Endothelial cell of umbilical vein (primary cell): ENCODE measurements at regions not wholly inside any gene's neighbourhood (a gene's known extent, or its start where the extent isn't known, plus 50 kb on each side); places are given as distances from the start of the nearest gene placed in this dataset.

Source experiments
- BruUV-seq: library from RNA; stranded (reverse); fragments of 400-500 nt; replicated peaks from 2 replicates; lab custom pipeline; 2021; lab: Mats Ljungman, UMichigan
- CTCF ChIA-PET: fragments of 300-600, 350-600 bp; sonication (Branson Sonifier 250); formaldehyde crosslinking; loops from one replicate; lab custom pipeline; 2021; ENCODE audit warnings: antibody characterized with exemption, inconsistent platforms; lab: Charles Lee
- POLR2A ChIA-PET: fragments of 300-600, 350-600 bp; sonication (Branson Sonifier 250); formaldehyde crosslinking; loops from one replicate; lab custom pipeline; 2021; ENCODE audit warnings: antibody characterized with exemption, inconsistent platforms; lab: Charles Lee
- DNase-seq: peaks from one replicate; pipeline ENCODE4 v3.0.0-alpha.2; 2011; ENCODE audit warnings: low read depth, low spot score
- FAIRE-seq: peaks from 2 replicates; lab custom pipeline; 2011; peaks lifted over from hg19 to GRCh38; lab: Jason Lieb, UNC
- H2AFZ ChIP-seq: 2 replicates; pipeline ENCODE4 v1.6.0; 2012; ENCODE audit warnings: low read depth, low read length, control low read depth, inconsistent platforms
- H3K27ac ChIP-seq: 2 replicates; pipeline ENCODE4 v1.5.1; 2011; ENCODE audit warnings: low read depth, mild to moderate bottlenecking, control low read depth, low read length, moderate library complexity; ENCODE audit not compliant: insufficient read depth
- H3K27me3 ChIP-seq, 2 experiments: 2 replicates each; pipeline versions ENCODE4 v1.6.0 to v1.6.1; 2011; ENCODE audit warnings: low read length in 2 of 2, mixed read lengths in 1 of 2; ENCODE audit not compliant: control insufficient read depth in 2 of 2, insufficient read depth in 2 of 2
- H3K36me3 ChIP-seq, 2 experiments: 2 replicates in 1 of 2; 3 replicates in 1 of 2; pipeline ENCODE4 v1.5.1; 2011; ENCODE audit warnings: low read length in 2 of 2, mild to moderate bottlenecking in 1 of 2, moderate library complexity in 1 of 2; ENCODE audit not compliant: control insufficient read depth in 2 of 2, insufficient read depth in 2 of 2; ENCODE audit errors: extremely low read depth in 1 of 2
- H3K4me1 ChIP-seq: 3 replicates; pipeline ENCODE4 v1.5.1; 2011; ENCODE audit warnings: mild to moderate bottlenecking, low read length; ENCODE audit not compliant: control insufficient read depth, insufficient read depth; ENCODE audit errors: extremely low read depth
- H3K4me2 ChIP-seq: 2 replicates; pipeline ENCODE4 v1.6.1; 2011; ENCODE audit warnings: low read length, control low read depth, mixed read lengths; ENCODE audit not compliant: insufficient read depth
- H3K4me3 ChIP-seq, 3 experiments: fragments of 200-600 bp in 1 of 3; sonication (generic), shearing (Covaris generic) in 1 of 3; replicated peaks in 1 of 3; 2 replicates each; pipeline ENCODE4 v1.5.1; 2011 to 2016; ENCODE audit warnings: control low read depth in 3 of 3, low read length in 3 of 3, mild to moderate bottlenecking in 2 of 3, inconsistent platforms in 1 of 3, low read depth in 1 of 3, moderate library complexity in 1 of 3; ENCODE audit not compliant: insufficient read depth in 1 of 3
- H3K79me2 ChIP-seq: 2 replicates; pipeline ENCODE4 v1.6.0; 2012; ENCODE audit warnings: low read length, inconsistent platforms; ENCODE audit not compliant: control insufficient read depth, insufficient read depth
- H3K9ac ChIP-seq: replicated peaks from 2 replicates; pipeline ENCODE3; 2011; ENCODE audit warnings: low read length, control low read depth; ENCODE audit not compliant: insufficient read depth; ENCODE audit errors: extremely low read depth
- H3K9me1 ChIP-seq: replicated peaks from 3 replicates; pipeline ENCODE4 v1.6.0; 2011; ENCODE audit warnings: mild to moderate bottlenecking, low read length; ENCODE audit not compliant: control insufficient read depth, insufficient read depth; ENCODE audit errors: extremely low read depth
- H3K9me3 ChIP-seq: replicated peaks from 2 replicates; pipeline ENCODE4 v1.5.1; 2012; ENCODE audit warnings: low read length, inconsistent platforms; ENCODE audit not compliant: control insufficient read depth, insufficient read depth
- H4K20me1 ChIP-seq: replicated peaks from 2 replicates; pipeline ENCODE3; 2011; ENCODE audit warnings: mild to moderate bottlenecking, low read length; ENCODE audit not compliant: control insufficient read depth, insufficient read depth; ENCODE audit errors: extremely low read depth
- CTCF ChIP-seq, 2 donors: IDR thresholded peaks; 1 replicate in 1 of 2; 2 replicates in 1 of 2; pipeline ENCODE4 v1.5.1; 2011; ENCODE audit warnings: low read length in 2 of 2, mild to moderate bottlenecking in 2 of 2, moderate library complexity in 2 of 2, control low read depth in 1 of 2, inconsistent platforms in 1 of 2, low read depth in 1 of 2; ENCODE audit not compliant: insufficient read depth in 1 of 2; ENCODE audit errors: extremely low read depth in 1 of 2
- EZH2 ChIP-seq: IDR thresholded peaks from 2 replicates; pipeline ENCODE4 v1.6.1; 2012; ENCODE audit warnings: borderline replicate concordance, low read depth, mild to moderate bottlenecking, moderate library complexity, low read length, inconsistent platforms; ENCODE audit not compliant: severe bottlenecking
- FOS ChIP-seq: IDR thresholded peaks from 2 replicates; pipeline ENCODE4 v1.6.1; 2011; ENCODE audit warnings: mild to moderate bottlenecking, low read length, moderate library complexity, borderline replicate concordance; ENCODE audit not compliant: insufficient read depth
- GATA2 ChIP-seq: IDR thresholded peaks from 2 replicates; pipeline ENCODE4 v1.7.0; 2011; ENCODE audit warnings: low read depth, mild to moderate bottlenecking, moderate library complexity, mixed read lengths, low read length; ENCODE audit not compliant: insufficient read length, insufficient read depth
- JUN ChIP-seq: IDR thresholded peaks from 2 replicates; pipeline ENCODE4 v1.6.1; 2011; ENCODE audit warnings: borderline replicate concordance, low read depth; ENCODE audit not compliant: insufficient read length, insufficient read depth
- MAX ChIP-seq: IDR thresholded peaks from 2 replicates; pipeline ENCODE4 v1.6.1; 2011; ENCODE audit not compliant: insufficient read depth, insufficient read length
- MYC ChIP-seq: IDR thresholded peaks from one replicate; pipeline ENCODE4 v1.6.1; 2011; ENCODE audit warnings: mild to moderate bottlenecking, low read depth, low read length
- POLR2A ChIP-seq: IDR thresholded peaks from 2 replicates; pipeline ENCODE4 v1.6.1; 2012; ENCODE audit warnings: low read depth, mild to moderate bottlenecking, control low read depth, low read length
- POLR2AphosphoS5 ChIP-seq: IDR thresholded peaks from 2 replicates; pipeline ENCODE4 v1.6.1; 2012; ENCODE audit warnings: low read depth, mild to moderate bottlenecking, control low read depth, low read length, moderate library complexity; ENCODE audit not compliant: insufficient read depth
- dilution Hi-C: fragments of 300-500 bp; cut with MboI; formaldehyde crosslinking; loops from one replicate; pipeline ENCODE4 v1.15.0; 2019; ENCODE audit warnings: low sequenced_read_pairs; ENCODE audit not compliant: extremely low pct_ligation_motif_present
- intact Hi-C: fragments of 100-400 bp; cut with micrococcal nuclease; formaldehyde crosslinking; loops from one replicate; pipeline ENCODE4 v1.10.0; 2022

GRCh38 chr11:70594606-70595005, 196.3 kb downstream of the CTTN start:
- ChIA-PET CTCF (no interaction called here), POLR2A (no interaction called here)
- Histone ChIP-seq H3K79me2 (no peaks in the 10 kb centered on the region), H3K27ac (no peak overlapping the region), H3K9me3 (no peaks in the 10 kb centered on the region), H4K20me1 (no peaks in the 10 kb centered on the region), H3K9me1 (no peaks in the 10 kb centered on the region), H3K9ac (no peak overlapping the region), H3K4me1 (no peaks in the 10 kb centered on the region), H3K4me3 (no peak overlapping the region), H3K4me2 (no peak overlapping the region), H3K36me3 (no peaks in the 10 kb centered on the region), H3K27me3 (no peaks in the 10 kb centered on the region), H2AFZ (no peak overlapping the region)
- BruUV-seq = no TSS peak
- FAIRE-seq (no peak), DNase-seq (no peak)
- intact Hi-C loops (no loop called here), dilution Hi-C loops (no loop called here)
- TF ChIP-seq EZH2 (no peak), POLR2AphosphoS5 (no peak), JUN (no peak), MAX (no peak), GATA2 (no peak), FOS (no peak), MYC (no peak)

GRCh38 chr11:70595016-70595415, 196.7 kb downstream of the CTTN start:
- POLR2A ChIA-PET = no interaction called here
- H3K36me3 ChIP-seq = no peaks in the 10 kb centered on the region
- no peak overlapping the region for H3K9ac ChIP-seq
- FAIRE-seq (no peak), DNase-seq (no peak)
- intact Hi-C loops = no loop called here
- H3K27ac ChIP-seq = no peak overlapping the region
- H3K27me3 ChIP-seq = no peaks in the 10 kb centered on the region
- dilution Hi-C loops = no loop called here
- no peak overlapping the region for H3K4me3 ChIP-seq
- H4K20me1 ChIP-seq = no peaks in the 10 kb centered on the region
- no TSS peak for BruUV-seq
- TF ChIP-seq CTCF (IDR thresholded peaks at IDR 0.05; ENCODE audit: extremely low read depth in 1 of 2, insufficient read depth in 1 of 2, low read depth in 1 of 2, low read length in 2 of 2) = no peak
- no peak for TF ChIP-seq MAX
- no peak for TF ChIP-seq MYC
- TF ChIP-seq EZH2 = no peak
- TF ChIP-seq JUN = no peak
- TF ChIP-seq POLR2A = no peak
- TF ChIP-seq GATA2 = no peak
- TF ChIP-seq POLR2AphosphoS5 = no peak
- TF ChIP-seq FOS = no peak
- H3K79me2 ChIP-seq = no peaks in the 10 kb centered on the region
- no peak overlapping the region for H3K4me2 ChIP-seq
- CTCF ChIA-PET = no interaction called here
- no peaks in the 10 kb centered on the region for H3K9me1 ChIP-seq
- H3K9me3 ChIP-seq = no peaks in the 10 kb centered on the region
- no peak overlapping the region for H2AFZ ChIP-seq
- H3K4me1 ChIP-seq = no peaks in the 10 kb centered on the region
